GM06990 (cell line): ENCODE measurements at regions not wholly inside any gene's neighbourhood (a gene's known extent, or its start where the extent isn't known, plus 50 kb on each side); places are given as distances from the start of the nearest gene placed in this dataset.

Experiments used
- DNase-seq: peaks from one replicate; pipeline ENCODE4 v3.0.0-alpha.2; 2011; ENCODE audit not compliant: insufficient read length; ENCODE audit errors: extremely low read depth
- H3K27me3 ChIP-seq: replicated peaks from 2 replicates; pipeline ENCODE4 v1.6.0; 2011; ENCODE audit warnings: low read length; ENCODE audit not compliant: control insufficient read depth, insufficient read depth
- H3K36me3 ChIP-seq: 2 replicates; pipeline ENCODE4 v1.5.1; 2011; ENCODE audit warnings: low read length; ENCODE audit not compliant: control insufficient read depth, insufficient read depth
- H3K4me3 ChIP-seq: replicated peaks from 2 replicates; pipeline ENCODE4 v1.5.1; 2011; ENCODE audit warnings: low read depth, mild to moderate bottlenecking, control low read depth, low read length
- CTCF ChIP-seq: IDR thresholded peaks from 2 replicates; pipeline ENCODE4 v1.5.1; 2011; ENCODE audit warnings: low read length, control low read depth, mild to moderate bottlenecking, inconsistent platforms; ENCODE audit not compliant: insufficient read depth, poor library complexity, severe bottlenecking

GRCh38 chr15:98528046-98528725 is 120.2 kb upstream of the IGF1R start:
- H3K27me3 ChIP-seq: no peaks in the 10 kb centered on the region
- no peak for DNase-seq
- no peak for TF ChIP-seq CTCF
- no peaks in the 10 kb centered on the region for H3K36me3 ChIP-seq
- H3K4me3 ChIP-seq: no peak overlapping the region

GRCh38 chr15:98529205-98530145 is 118.9 kb upstream of the IGF1R start:
- Histone ChIP-seq H3K36me3 (no peaks in the 10 kb centered on the region), H3K4me3 (no peak overlapping the region), H3K27me3 (no peaks in the 10 kb centered on the region)
- no peak for DNase-seq
- TF ChIP-seq CTCF: no peak

GRCh38 chr15:98530570-98530969 is 117.8 kb upstream of the IGF1R start:
- Histone ChIP-seq H3K36me3 (no peaks in the 10 kb centered on the region), H3K27me3 (no peaks in the 10 kb centered on the region), H3K4me3 (no peak overlapping the region)
- TF ChIP-seq CTCF: no peak
- no peak for DNase-seq

- no peaks in the 10 kb centered on the region for H3K36me3 ChIP-seq
- TF ChIP-seq CTCF: no peak
- no peak overlapping the region for H3K4me3 ChIP-seq
- DNase-seq: no peak
- no peaks in the 10 kb centered on the region for H3K27me3 ChIP-seq
These were observed 116.3 kb upstream of the IGF1R start for GRCh38 chr15:98532063-98532462.

GRCh38 chr15:98536976-98537375 is 111.4 kb upstream of the IGF1R start:
- no peak for DNase-seq
- no peaks in the 10 kb centered on the region for H3K36me3 ChIP-seq
- H3K27me3 ChIP-seq: peaks cover 3% of the 10 kb centered on the region
- H3K4me3 ChIP-seq: no peak overlapping the region
- no peak for TF ChIP-seq CTCF
